HG02973 (cell line): ENCODE measurements at regions not wholly inside any gene's neighbourhood (a gene's known extent, or its start where the extent isn't known, plus 50 kb on each side); places are given as distances from the start of the nearest gene placed in this dataset.

ENCODE experiments used
- ATAC-seq: cut with Tn5 transposase; IDR thresholded peaks from one replicate; pipeline ENCODE4 v1.9.1; 2021; ENCODE audit warnings: moderate library complexity; ENCODE audit not compliant: unreplicated experiment

DNA sequence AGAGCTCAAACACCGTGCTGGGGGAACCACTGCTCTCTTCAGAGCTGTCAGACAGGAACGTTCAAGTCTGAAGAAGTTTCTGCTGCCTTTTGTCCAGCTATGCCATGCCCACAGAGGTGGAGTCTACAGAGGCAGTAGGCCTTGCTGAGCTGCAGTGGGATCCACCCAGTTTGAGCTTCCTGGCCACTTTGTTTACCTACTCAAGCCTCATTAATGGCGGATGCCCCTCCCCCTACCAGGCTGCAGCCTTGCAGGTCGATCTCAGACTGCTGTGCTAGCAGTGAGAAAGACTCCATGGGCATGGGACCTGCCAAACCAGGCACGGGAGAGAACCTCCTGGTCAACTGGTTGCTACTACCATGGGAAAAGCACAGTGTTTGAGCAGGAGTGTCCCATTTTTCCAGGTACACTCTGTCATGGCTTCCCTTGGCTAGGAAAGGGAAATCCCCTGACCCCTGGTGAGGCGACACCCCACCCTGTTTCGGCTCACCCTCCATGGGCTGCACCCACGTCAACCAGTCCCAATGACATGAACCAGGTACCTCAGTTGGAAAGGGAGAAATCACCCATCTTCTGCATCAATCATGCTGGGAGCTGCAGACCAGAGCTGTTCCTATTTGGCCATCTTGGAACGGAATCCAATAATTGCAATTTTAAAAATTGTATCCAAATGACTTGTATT lies 246.9 kb upstream of the ADAMTS16 start:
- no peak for ATAC-seq

DNA sequence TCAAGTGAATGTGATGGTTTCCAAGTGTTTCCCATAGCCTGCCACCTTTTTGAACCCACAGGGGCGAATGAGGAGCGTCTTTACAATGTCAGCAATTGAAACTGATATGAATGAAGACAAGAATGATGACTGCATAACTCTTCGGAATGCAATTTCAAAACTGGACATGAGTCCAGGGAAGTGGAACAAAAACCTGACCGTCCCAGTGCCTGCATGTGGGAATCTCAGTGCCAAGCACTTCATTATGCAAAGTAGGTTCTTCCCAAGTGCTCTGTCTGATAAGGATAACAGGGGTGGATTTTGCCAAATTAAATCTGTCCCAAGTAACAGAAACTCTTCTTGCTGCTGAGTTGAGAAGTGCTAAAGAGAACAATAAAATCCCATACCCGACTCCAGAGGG lies 243.8 kb upstream of the ADAMTS16 start:
- no peak for ATAC-seq

DNA sequence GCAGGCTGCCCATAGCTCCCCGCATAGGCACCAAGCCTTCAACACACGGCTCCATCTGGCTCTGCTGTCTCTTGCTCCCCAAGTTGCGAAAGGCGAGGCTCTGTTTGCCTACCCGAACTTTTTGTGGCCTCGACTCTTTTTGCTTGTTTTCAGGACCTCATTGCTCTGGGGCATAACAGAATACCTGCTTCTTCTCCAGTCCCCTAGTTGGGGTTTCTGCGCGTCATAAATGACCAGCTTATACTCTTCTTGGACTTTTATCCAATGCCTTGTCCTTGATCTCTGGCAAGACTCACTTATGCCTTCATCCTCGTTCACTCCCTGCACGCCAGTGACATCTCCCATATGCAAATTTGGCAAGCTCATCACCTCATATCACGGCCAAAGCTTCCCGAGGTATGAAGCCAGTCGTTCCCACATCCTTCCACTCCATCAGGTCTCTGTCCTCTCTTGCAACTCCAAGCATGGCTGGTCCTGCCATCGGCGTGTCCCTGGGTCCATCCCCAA lies 238.8 kb upstream of the ADAMTS16 start:
- no peak for ATAC-seq

DNA sequence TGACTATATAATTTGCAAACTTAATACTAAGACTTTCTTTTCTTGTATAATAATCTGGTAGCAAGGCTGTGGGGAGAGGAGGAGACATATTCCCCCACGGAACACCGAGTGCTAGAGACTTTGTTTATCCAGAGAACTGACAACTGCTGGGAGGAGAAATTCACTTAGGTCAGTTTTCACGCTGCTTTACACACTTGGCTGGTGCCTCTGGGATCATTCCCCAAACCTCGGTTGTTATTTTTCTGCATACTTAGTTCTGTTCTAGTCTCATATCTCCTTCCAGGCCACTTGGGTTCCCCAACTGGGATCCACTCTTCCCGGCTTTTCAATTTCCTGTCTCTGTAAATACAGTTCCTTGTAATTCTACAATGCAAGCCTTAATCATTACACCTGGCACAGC lies 238.2 kb upstream of the ADAMTS16 start:
- no peak for ATAC-seq

DNA sequence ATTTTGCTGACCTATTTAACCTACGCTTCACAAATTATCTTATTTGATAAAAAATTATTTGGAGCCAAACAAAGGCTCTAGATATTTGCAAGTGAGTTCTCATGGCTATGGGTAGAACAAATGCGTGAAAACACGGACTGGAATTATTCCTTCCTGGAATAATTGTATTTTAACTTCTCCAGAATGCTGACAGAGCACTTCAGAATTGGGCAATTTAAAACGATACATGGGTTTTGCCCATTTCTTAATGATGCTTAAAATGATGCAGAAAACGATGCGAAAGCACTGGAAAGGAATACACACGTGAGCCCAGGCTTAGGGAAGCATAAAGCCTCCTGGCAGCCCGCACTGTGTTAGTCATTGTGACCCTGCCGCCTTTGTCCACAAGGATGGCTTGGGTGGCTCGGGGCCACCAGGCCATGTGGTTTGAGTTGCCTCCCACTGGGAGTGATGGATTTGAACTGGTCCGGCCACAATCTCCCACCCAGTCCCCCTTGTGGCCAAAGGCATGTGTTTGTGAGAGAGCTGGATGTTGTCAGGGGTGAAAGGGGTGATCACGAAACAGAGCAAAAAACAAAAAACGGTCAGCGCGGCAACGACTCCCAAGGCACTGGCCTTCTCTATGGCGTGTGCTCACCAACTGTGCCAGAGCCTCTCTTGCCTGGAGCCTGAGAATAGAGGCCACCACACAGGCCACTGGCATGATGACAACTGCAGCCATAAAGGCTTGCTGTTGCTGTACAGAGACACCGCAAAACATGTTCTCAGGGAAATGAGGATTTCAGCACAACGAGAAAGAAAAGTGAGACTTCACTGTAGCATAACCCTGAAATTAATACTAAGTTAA lies 234.2 kb upstream of the ADAMTS16 start:
- no peak for ATAC-seq

DNA sequence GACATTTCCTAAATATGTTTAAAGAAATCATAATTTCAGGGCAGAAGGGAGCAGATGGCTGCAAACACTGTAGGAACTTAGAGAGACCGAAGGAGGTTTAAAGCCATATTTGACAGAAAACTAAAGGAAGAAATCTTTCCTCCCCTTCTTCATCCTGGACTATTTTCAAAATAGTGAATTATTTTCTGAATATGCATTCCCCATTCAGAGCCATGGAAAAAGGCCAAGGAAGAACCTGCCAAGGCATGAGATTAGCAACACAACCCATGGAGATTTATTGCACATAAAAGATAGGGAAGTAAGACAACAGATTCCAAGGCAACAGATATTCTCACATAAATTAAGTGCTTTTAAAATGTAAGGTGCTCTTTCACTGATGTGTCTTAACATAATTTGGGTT lies 233.3 kb upstream of the ADAMTS16 start:
- ATAC-seq: no peak

DNA sequence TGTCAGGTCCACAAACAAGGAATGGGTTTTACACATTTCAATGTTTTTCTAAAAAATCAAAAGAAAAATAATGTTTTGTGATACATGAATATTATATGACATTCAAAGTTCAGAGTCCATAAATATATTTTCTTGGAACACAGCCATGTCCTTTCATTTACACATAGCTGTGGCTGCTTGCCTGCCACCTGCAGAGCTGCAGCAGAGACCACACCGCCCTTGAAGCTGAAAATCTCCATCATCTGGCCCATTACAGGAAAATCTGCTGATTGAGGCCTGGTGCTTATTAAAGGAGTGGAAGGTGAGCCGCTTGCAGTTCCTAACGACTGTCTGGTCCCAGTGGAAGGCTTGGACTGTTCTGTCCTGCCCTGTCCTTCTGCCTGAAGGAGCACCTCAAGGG lies 232.6 kb upstream of the ADAMTS16 start:
- no peak for ATAC-seq

DNA sequence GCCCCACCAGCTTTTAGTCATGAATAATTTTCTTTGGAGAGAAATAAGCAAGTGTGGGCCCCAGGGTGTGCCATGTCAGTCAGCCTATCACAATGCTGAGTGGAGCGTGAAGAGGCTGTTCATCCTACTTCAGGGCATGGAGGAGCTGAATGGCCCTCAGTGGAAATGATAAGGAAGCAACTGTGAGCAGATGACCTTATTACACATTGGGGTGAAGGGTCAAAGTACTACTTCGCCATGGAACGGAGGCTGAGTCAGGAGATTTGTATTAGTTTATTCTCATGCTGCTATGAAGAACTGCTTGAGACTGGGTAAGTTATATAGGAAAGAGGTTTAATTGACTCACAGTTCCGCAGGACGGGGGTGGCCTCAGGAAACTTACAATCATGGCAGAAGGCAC lies 231.0 kb upstream of the ADAMTS16 start:
- no peak for ATAC-seq

DNA sequence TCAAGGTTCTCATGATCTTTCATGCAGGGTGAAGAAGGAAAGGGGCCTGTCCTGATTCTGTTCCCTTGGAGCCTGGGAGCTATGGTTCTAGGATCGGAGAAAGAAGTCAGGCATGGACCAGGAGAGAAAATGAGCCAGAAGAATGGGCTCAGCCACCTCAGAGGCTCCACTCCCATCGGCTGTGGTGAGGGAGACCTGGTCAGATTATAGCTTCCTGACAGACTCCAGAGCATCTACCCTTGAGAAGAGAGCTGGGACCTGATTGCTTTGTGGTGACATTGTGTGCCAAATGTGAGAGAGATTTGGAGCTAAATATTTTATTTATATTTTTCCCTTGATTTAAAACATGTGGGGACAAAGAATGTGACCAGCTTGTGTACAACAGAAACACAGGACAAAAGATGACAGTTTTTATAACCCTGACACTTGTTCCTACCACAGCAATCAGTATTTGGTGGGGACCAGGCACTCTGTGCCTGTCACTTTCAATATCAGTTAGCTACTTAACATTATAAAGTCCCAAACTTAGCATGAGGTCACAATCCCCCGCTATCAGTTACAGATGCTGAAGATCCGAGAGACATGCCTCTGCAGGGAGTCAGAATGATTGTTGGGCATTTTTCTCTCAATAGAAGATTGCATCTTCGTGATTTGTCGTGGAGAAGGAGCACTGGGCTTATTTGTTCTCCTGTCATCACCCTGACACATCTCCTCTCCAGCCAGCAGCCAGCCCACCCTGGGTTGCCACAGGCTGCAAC lies 228.3 kb upstream of the ADAMTS16 start:
- no peak for ATAC-seq

DNA sequence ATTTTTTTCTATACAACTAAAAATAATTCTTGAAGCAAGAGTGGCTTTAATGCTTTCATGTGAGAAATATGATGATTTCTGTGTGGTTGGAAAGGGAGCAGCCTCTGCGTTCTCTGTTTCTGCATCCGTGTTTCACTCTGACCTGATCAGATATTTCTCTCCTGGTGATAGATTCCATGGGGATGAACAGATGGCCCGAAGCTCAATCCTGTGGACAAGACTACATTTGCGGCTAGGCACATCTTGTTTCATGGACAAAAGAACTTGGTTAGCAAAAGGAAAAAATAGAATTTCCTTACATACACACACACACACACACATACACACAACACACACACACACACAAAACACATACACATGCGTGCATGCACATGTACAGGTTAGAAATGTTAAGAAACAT lies 218.2 kb upstream of the ADAMTS16 start:
- no peak for ATAC-seq

DNA sequence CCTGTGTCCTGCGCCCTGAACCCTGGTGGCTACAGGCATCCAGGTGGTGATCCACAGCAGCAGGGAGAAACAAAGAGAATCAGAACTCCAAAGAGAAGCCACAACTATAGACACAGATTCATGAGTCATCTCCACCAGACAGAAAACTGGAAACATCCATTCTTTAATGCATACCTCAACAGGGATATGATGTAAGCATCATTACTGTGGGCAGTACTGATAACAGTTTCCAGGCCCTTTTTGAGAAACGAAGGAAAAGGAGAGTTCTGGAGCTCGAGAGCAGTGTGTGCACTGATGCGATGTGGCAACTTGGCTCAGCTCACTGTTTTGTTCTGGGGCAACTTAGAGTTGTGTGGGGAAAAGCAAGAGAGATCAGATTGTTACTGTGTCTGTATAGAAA lies 215.6 kb upstream of the ADAMTS16 start:
- ATAC-seq: no peak

DNA sequence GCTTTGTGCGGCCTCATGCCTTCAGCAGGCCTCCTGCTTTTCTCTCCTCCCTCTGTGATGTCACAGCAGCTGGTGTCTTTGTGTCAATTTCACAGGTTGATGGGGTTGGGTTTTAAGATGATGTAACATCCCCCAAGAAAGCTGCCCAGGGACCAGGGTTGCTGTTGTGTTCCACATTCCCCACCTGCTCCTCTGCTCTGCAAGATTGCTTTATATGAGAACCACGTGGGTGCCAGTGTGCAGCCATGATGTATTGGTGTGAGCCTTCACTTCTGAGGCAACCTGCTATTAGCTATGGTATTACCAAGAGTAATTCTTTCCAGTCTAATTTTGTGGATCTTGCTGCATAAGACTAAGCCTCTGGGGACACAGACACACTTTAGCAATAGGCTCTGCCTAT lies 213.0 kb upstream of the ADAMTS16 start:
- ATAC-seq: no peak

DNA sequence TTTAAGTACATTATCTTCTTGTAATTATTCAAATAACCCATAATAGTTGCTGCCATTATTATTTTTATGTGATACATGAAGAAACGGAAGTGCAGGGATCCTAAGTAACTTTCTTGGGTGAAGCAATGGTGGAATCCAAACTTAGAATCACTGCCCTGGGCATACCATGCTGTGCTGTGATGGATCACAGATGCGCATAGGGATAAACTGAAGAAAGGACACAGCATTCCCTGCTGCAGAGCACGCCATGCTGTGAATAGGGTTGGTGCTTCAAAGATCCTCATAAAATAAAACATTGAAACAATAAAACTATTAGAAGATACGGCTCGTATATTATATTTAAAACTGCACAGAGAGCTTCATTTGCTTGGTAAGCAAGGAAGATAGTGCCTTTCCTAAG lies 211.7 kb upstream of the ADAMTS16 start:
- no peak for ATAC-seq

DNA sequence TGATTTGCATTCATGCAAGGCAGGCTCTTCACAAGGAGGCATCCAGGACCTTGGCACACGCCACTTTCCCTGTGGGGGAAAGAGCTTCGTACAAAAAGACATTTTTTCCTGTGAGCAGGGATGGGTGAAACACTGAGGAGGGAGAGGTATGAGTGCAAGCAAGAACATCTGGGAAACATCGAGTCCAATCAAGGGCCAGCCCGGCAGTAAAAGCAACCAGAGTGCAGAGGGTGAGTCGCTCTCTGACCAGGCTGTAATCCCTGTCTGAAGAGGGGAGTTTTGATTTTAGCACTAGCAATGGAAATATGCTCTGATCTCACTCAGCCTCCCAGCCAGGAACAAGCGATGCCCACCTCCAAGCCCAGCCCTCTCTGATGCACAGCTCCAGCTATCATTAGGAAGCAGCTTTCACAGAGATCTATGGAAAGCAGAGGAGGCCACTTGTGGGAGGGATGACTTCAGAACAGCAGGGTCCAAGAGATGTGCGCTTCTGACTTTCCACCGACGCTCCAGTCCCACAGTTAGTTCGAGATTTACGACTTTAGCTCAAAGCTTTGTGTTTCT lies 211.0 kb upstream of the ADAMTS16 start:
- no peak for ATAC-seq

DNA sequence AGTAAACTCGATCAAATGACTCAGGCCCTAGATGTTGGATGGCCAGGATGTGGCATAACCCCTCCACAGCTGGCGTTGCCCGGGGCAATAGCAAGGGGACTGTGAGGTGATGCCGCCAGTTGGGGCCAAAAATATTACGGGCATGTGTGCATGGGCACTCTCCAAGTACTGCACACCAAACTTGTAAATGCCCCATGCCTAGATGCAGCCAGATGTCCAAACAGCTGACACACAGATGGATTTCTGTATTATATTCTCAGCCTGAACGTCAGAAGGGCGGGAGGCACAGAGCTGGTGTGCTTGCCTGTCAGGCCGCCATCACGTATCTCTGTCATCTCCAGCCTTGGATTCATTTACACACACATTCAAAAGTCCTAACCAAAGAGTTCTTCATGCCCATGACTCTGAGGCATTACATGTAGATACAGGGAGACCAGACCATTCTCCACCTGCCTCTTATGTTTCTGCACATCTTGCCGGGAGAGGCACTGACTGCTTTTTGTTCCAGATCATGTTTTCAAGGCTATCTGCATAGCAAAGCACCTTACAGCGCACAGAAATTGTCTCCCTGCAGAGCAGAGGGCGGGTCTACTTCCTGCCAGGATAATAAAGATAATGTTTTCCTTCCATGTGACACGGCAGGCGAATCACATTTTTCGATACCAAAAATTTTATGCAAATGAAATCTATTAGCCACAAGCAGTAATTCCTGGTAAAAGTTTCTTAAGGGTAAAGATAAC lies 200.9 kb upstream of the ADAMTS16 start:
- ATAC-seq: no peak

DNA sequence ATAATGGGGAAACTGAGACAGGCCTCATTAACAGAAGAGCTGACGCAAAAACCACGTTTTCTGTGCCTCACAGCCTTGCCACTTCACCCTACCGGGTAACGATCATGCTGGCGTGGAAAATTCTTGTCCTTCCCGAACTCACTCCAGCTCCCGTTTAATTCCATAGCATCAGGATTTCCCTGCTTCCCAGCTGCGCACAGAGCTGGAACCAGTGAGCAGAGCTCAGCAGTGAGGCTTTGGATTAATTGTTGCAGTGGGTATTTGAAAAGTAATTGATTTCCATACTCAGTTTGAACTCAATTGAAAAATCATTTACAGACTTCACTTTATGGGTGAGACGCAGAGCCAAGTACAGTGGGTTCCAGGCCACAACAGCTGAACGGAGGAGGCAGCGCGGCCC lies 199.0 kb upstream of the ADAMTS16 start:
- no peak for ATAC-seq

DNA sequence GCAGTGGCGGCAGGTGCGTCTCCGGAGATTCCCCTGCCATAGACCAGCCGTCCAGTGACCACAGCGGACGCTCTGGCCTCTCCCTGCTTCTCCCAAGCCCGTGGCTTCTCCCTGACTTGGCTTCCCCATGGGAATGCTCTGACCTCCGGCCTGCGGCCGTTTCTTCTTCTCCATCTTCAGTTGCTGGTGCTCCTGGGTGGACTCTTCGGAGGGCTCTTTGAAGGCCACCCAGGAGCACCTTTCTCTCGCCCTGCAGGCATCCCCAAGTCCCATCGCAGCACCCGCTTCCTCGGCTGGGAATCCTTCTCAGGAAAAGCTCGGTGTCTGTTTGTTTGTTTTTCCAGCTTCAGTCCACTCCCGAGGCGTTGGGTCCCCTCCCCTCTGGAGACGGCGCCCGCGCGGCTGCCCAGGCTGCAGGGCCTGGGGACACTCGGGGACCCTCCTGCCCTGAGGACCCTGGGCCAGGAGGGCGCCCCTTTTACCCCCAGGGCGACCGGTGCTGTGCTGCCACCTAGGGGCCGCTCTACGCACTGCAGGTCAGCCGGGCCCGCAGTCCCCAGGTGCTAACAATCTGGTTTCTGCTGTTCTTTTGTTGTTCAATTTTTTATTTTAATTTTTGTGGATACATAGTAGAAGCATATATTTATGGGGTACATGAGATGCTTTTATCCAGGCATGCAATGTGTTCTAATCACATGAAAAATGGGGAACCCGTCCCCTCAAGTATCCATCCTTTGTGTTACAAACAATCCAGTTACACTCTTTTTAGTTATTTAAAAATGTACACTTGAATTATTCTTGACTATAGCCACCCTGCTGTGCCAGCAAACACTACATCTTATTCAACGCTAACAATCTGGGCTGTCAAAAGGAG lies 197.9 kb upstream of the ADAMTS16 start:
- ATAC-seq: no peak

DNA sequence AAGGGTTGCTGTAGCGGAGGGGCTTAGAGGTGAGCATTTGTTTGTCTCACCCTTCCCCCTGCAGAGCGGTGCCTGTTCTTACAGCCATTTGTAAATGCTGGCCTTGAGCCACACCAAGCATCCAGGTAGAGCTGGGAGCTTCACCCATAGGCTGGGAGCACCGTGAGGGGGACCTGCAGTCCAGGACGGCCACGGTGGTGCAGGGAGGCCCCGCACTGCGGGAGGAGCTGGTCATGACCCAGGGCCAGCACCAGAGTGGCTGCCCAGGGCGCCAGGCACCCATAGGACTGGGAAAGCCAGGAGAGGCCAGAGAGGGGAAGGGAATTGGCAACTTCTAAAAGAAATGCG lies 197.3 kb upstream of the ADAMTS16 start:
- ATAC-seq: no peak

DNA sequence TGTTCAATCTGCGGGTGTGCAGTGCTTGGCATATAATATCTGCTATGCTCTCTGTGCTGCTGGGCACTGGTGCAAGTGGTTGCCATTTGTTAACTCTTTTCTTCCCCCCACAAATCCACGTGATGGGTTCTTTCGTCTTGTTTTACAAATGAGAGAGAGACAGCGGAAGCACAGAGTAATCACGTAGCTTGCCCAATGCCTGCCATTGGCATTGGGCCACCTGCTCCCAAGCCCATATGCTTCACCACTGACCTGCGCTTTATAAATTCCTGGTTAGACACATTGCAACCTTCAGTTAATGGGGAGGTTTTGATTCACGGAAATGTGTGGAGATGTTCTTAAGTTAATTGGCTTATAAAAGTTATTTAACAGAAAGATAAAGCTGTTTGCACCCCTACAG lies 194.8 kb upstream of the ADAMTS16 start:
- no peak for ATAC-seq

DNA sequence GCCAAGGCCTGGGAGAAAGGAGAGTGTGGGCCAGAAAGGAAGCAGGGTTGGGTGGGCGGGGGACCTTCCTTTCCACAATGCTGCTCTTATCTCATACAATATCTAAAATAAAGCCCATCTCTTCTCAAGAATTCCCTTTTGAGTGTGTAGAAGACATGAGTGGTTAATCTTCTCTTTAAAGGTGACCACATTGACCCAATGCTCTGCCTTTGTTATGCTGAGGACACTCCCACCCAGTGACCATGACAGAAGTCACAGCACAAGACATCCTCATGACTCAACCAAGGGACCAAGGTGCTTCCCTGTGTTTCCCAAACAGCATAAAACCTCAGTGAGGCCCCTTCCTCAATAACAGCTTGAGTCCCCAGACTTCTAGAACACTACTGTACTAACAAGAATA lies 193.0 kb upstream of the ADAMTS16 start:
- no peak for ATAC-seq
